IPS DF 4.7 (cell line): ENCODE measurements at regions not wholly inside any gene's neighbourhood (a gene's known extent, or its start where the extent isn't known, plus 50 kb on each side); places are given as distances from the start of the nearest gene placed in this dataset.
"Not testable (repeated sequence)": the region's sequence is repeated elsewhere in the genome, so short reads cannot be mapped to it uniquely, and the experiment has no call there.

Source experiments
- DNase-seq: peaks from one replicate; pipeline ENCODE4 v3.0.0-alpha.2; 2013; ENCODE audit warnings: low spot score; ENCODE audit errors: extremely low read depth

- no peak for DNase-seq
Observed at GRCh38 chr13:38283346-38283745, 66.3 kb upstream of the UFM1 start.

DNA sequence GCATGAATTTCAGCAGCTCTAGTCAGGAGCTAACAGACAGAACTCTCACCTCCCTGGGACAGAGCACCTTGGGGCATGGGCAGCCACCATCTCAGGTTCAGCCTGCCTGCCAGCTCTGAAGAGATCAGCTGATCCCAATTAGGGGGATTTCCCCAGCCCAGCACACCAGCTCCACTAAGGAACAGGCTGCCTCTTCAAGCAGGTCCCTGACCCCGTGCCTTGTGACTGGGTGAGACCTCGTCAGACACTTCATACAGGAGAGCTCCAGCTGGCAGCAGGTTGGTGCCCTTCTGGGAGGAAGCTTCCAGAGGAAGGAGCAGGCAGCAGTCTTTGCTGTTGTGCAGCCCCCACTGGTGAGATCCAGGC lies 84.5 kb upstream of the UFM1 start:
- DNase-seq, result no peak

DNA sequence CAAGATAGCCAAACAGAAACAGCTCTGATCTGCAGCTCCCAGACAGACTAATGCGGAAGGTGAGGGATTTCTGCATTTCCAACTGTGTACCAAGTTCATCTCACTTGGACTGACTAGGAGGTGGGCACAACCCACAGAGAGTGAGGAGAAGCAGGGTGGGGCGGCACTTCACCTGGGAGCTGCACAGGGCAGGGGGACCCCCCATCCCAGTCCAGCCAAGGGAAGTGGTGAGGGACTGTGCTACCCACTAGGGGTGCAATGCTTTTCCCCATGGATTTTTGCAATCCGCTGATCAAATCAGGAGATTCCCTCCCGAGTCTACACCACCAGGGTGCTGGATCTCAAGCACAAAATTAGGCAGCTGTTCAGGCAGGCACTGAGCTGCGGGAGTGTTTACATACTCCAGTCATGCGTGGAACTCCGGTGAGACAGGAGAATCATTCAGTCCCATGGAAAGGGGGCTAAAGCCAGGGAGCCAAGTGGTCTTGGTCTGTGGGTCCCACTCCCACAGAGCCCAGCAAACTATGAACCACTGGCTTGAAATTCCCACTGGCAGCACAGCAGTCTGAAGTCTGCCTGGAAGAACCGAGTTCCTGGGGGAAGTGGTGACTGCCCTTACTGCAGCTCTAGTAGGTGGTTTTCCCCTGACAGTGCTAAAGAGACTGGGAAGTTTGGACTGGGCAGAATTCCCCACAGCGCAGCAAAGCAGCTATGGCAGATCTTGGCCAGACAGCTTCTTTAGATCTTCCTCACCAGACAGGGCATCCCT lies 85.1 kb upstream of the UFM1 start:
- no peak for DNase-seq

DNA sequence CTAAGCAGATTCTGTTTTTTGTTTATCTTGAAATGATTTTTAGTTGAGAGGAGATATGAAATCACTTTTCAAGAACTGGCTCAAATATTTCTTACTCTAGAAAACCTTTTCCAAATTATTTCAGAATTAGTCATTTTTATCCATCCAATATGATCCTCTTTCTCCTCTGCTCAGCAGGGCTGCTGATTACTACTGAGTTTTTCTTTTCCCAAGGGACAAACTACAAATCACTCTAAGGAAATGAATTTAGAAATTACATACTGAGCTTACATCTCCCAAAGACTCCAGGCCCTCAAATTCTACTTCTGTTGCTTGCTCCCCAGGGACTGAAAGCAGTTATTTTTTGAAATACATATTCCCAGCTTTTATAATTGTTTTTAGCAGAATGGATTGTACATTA lies 87.4 kb upstream of the UFM1 start:
- no peak for DNase-seq

- no peak for DNase-seq
Observed at GRCh38 chr13:38255600-38255999, 94.1 kb upstream of the UFM1 start.

GRCh38 chr13:38239874-38240273 lies 109.8 kb upstream of the UFM1 start:
- no peak for DNase-seq

GRCh38 chr13:38228322-38228721 lies 121.3 kb upstream of the UFM1 start:
- no peak for DNase-seq

- DNase-seq, result no peak
Observed at GRCh38 chr13:38226496-38226895, 123.2 kb upstream of the UFM1 start.

DNA sequence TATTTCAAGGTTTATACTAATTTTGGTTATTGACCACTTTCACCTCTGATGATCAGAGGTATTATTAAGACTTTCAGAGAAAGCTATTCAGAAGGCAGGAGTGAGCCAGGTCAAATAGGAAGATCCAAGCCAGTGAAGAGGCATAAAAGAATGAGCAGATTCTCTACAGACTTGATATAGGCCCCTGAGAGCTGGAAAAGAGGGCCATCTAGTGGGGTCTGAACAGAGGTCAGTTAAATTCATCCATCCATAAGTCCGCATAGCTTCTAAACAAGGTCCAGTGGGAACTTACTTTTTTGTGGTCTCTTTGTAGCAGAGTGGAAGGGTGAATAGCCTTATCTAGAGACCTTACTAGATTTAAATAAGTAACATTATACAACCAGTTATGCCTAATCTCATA lies 126.6 kb upstream of the UFM1 start:
- DNase-seq, result peak; percentile 25

DNA sequence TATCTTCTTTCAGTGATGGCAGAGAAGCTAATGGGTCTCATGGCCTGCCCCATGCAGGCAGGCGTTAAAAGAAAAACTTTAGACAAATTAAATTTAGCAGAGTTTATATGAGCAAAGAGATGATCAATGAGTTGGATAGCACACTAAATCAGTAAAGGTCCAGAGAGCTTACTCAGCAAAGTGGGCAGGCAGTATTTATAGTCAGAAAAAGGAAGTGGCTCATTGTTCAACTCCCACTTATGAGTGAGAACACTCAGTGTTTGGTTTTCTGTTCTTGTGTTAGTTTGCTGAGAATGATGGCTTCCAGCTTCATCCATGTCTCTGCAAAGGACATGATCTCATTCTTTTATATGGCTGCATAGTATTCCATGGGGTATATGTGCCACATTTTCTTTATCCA lies 128.5 kb upstream of the UFM1 start:
- DNase-seq, result not testable (repeated sequence)

GRCh38 chr13:38216181-38216580 lies 133.5 kb upstream of the UFM1 start:
- no peak for DNase-seq

DNA sequence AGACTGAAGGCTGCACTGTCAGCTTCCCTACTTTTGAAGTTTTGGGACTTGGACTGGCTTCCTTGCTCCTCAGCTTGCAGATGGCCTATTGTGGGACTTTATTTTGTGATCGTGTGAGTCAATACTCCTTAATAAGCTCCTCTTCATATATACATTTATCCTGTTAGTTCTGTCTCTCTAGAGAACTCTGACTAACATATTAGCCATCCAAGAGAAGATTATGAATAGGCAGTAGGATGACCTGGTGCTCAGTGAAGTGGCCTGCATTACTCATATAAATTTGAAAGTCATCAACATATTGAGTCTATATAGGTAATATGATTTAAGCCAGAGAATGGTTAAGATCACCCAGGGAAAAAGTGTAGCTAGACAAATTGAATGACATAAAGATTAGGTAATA lies 136.3 kb upstream of the UFM1 start:
- DNase-seq, result no peak

- peak; percentile 78 for DNase-seq
Observed at GRCh38 chr13:38210928-38211596, 138.6 kb upstream of the UFM1 start.

GRCh38 chr13:38204556-38204955 lies 145.1 kb upstream of the UFM1 start:
- DNase-seq, result no peak

DNA sequence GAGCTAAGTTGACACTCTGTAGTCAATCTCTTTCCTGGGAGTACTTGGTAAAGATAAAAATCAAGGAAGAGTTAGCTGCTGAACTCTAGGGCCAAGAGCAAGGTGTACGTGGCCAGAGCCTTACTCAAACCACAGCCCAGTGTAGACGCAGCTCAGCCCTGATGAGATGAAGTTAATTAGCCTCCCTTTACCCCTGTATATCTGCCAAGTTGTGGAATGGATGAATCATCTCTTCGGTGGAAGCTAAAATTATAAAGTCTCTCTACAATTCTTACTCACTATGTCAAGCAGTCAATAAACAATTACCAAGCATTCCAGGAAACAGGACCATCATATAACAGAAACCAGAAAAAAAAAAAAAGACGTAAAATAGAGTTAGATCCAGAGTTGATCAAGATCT lies 146.9 kb upstream of the UFM1 start:
- DNase-seq, result no peak

DNA sequence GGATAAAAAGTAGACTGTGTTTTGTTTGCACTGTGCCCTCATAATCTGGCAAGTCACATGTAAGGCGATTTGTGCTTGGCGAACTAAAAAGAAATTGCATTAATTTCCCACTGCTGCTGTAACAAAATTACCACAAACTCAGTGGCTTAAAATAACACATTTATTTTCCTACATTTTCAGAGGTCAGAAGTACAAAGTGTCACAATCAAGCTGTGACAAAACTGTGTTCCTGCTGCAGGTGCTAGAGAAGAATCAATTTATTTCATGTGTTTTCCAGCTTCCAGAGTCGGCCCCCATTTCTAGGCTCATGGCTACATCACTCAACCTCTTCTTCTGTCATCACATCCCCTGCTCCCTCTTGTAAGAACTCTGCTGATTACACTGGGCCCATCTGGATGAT lies 158.6 kb upstream of the UFM1 start:
- no peak for DNase-seq

GRCh38 chr13:38180670-38181069 lies 169.0 kb upstream of the UFM1 start:
- no peak for DNase-seq

GRCh38 chr13:38180126-38180525 lies 169.5 kb upstream of the UFM1 start:
- no peak for DNase-seq

DNA sequence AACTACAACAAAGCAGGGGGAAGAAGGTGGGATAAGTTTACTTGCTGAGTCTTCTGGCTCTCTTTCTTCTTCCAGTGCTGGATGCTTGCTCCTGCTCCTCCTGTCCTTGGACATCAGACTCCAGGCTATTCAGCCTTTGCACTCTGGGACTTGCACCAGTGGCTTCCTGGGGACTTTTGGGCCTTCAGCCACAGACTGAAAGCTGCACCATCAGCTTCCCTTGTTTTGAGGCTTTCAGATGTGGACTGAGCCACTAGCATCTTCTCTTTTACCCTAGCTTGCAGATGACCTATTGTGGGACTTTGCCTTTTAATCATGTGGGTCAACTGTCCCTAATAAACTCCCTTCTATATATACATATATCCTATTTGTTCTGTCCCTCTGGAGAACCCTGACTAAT lies 173.0 kb upstream of the UFM1 start:
- no peak for DNase-seq

DNA sequence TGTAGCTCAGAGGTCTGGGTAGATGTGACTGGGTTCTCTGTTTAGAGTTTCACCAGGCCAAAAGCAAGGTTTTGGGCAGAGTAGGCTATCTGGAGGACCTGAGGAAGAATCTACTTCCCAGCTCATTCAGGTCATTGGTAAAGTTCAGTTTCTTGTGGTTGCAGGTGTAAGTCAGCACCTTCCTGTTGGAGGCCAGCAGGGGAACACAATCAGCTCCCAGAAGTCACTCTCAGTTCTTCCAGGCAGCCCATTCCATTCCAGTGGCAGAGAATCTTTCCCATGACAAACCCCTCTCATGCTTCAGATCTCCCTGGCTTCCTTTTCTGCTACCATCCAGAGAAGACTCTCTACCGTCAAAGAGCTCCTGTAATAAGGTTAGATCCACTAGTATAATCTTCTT lies 176.2 kb upstream of the UFM1 start:
- DNase-seq, result no peak

- DNase-seq, result no peak
Observed at GRCh38 chr13:38167164-38167822, 182.4 kb upstream of the UFM1 start.

- no peak for DNase-seq
Observed at GRCh38 chr13:38166116-38166515, 183.5 kb upstream of the UFM1 start.

DNA sequence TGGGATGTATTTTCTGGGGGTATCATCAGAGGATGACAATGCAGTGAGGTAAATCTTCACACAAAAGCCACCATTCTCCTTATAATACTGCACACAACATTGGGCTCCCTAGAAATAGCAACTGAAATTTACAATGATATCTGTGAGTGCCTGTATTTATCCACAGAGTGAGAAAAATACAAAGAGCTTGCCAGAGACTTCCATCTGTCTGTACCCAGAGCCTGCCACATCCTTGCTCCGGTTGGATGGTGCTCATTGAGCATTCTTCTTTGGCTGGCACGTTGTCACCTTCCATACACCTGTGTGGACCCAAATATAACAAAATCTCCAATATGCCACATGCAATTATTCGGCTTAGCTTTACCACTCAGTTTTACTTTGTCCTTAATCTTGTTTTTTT lies 189.5 kb upstream of the UFM1 start:
- no peak for DNase-seq
